IPS DF 6.9 (cell line): ENCODE measurements at regions not wholly inside any gene's neighbourhood (a gene's known extent, or its start where the extent isn't known, plus 50 kb on each side); places are given as distances from the start of the nearest gene placed in this dataset.

ENCODE experiments used
- DNase-seq: peaks from one replicate; pipeline ENCODE4 v3.0.0-alpha.2; 2013; ENCODE audit warnings: low read depth, low spot score
- H3K27ac ChIP-seq: one replicate; pipeline ENCODE4 v1.5.1; 2013; ENCODE audit warnings: low read length, control low read depth
- H3K27me3 ChIP-seq: 2 replicates; pipeline ENCODE4 v1.6.1; 2013; ENCODE audit warnings: mild to moderate bottlenecking, low read length; ENCODE audit not compliant: control insufficient read depth, insufficient read depth
- H3K36me3 ChIP-seq: 2 replicates; pipeline ENCODE4 v1.6.1; 2013; ENCODE audit warnings: low read length; ENCODE audit not compliant: control insufficient read depth, insufficient read depth
- H3K4me1 ChIP-seq: 2 replicates; pipeline ENCODE4 v1.6.1; 2013; ENCODE audit warnings: low read length; ENCODE audit not compliant: control insufficient read depth, insufficient read depth
- H3K4me3 ChIP-seq: 2 replicates; pipeline ENCODE4 v1.5.1; 2013; ENCODE audit warnings: mild to moderate bottlenecking, low read length
- H3K9me3 ChIP-seq: 2 replicates; pipeline ENCODE4 v1.6.1; 2013; ENCODE audit warnings: low read length, inconsistent platforms; ENCODE audit not compliant: control insufficient read depth, insufficient read depth
- WGBS: extraction: QIAGEN DNeasy Blood & Tissue Kit; methylation state at CpG from one replicate; pipeline ENCODE4 v1.1.7; 2013; ENCODE audit warnings: mixed read lengths, missing lambda C conversion rate; ENCODE audit not compliant: insufficient read length, insufficient coverage; 5-methylcytosine and 5-hydroxymethylcytosine counted together

- Histone ChIP-seq H3K36me3 (no peaks in the 10 kb centered on the region), H3K9me3 (no peaks in the 10 kb centered on the region), H3K27me3 (no peaks in the 10 kb centered on the region), H3K4me3 (no peak overlapping the region), H3K27ac (no peak overlapping the region), H3K4me1 (no peaks in the 10 kb centered on the region)
- WGBS, result no CpG with 5 or more reads among the region's 4 CpGs
- no peak for DNase-seq
Observed at GRCh38 chr2:4668381-4668780, 965.0 kb downstream of the DCDC2C start.

GRCh38 chr2:4670331-4670730 is 967.0 kb downstream of the DCDC2C start:
- no CpG with 5 or more reads among the region's 2 CpGs for WGBS
- no peaks in the 10 kb centered on the region for H3K27me3 ChIP-seq
- no peak for DNase-seq
- H3K4me3 ChIP-seq, result no peak overlapping the region
- H3K27ac ChIP-seq, result no peak overlapping the region
- no peaks in the 10 kb centered on the region for H3K4me1 ChIP-seq
- H3K9me3 ChIP-seq, result no peaks in the 10 kb centered on the region
- no peaks in the 10 kb centered on the region; the same call in 1 of the 2 replicates for H3K36me3 ChIP-seq

GRCh38 chr2:4673025-4673489 is 969.7 kb downstream of the DCDC2C start:
- WGBS, result no CpG with 5 or more reads among the region's 13 CpGs
- H3K27me3 ChIP-seq, result no peaks in the 10 kb centered on the region
- no peaks in the 10 kb centered on the region for H3K9me3 ChIP-seq
- no peak for DNase-seq
- H3K27ac ChIP-seq, result no peak overlapping the region
- H3K4me1 ChIP-seq, result no peaks in the 10 kb centered on the region
- H3K36me3 ChIP-seq, result no peaks in the 10 kb centered on the region; the same call in 1 of the 2 replicates
- no peak overlapping the region for H3K4me3 ChIP-seq

GRCh38 chr2:4674007-4674406 is 970.6 kb downstream of the DCDC2C start:
- no CpG with 5 or more reads among the region's 6 CpGs for WGBS
- no peak for DNase-seq
- no peaks in the 10 kb centered on the region for H3K27me3 ChIP-seq
- H3K4me1 ChIP-seq, result no peaks in the 10 kb centered on the region
- H3K27ac ChIP-seq, result no peak overlapping the region
- H3K36me3 ChIP-seq, result no peaks in the 10 kb centered on the region; the same call in 1 of the 2 replicates
- no peak overlapping the region for H3K4me3 ChIP-seq
- no peaks in the 10 kb centered on the region for H3K9me3 ChIP-seq

GRCh38 chr2:4675295-4675694 is 971.9 kb downstream of the DCDC2C start:
- Histone ChIP-seq H3K27ac (no peak overlapping the region), H3K27me3 (no peaks in the 10 kb centered on the region), H3K36me3 (no peaks in the 10 kb centered on the region; the same call in 1 of the 2 replicates), H3K9me3 (no peaks in the 10 kb centered on the region), H3K4me3 (no peak overlapping the region), H3K4me1 (no peaks in the 10 kb centered on the region)
- WGBS, result no CpG with 5 or more reads among the region's 7 CpGs
- no peak for DNase-seq

- WGBS, result 100% methylated on average over 3 of the region's 4 CpGs
Observed at GRCh38 chr2:4678927-4679326, 975.6 kb downstream of the DCDC2C start.

GRCh38 chr2:4679391-4679790 is 976.0 kb downstream of the DCDC2C start:
- Histone ChIP-seq H3K27me3 (no peaks in the 10 kb centered on the region), H3K4me3 (no peak overlapping the region), H3K36me3 (no peaks in the 10 kb centered on the region; the same call in 1 of the 2 replicates), H3K9me3 (no peaks in the 10 kb centered on the region), H3K4me1 (no peaks in the 10 kb centered on the region), H3K27ac (no peak overlapping the region)
- WGBS, result no CpG with 5 or more reads among the region's 5 CpGs
- DNase-seq, result no peak

More at GRCh38 chr2:4678927-4679326, 975.6 kb downstream of the DCDC2C start:
- Histone ChIP-seq H3K4me3 (no peak overlapping the region), H3K36me3 (no peaks in the 10 kb centered on the region; the same call in 1 of the 2 replicates), H3K9me3 (no peaks in the 10 kb centered on the region), H3K4me1 (no peaks in the 10 kb centered on the region), H3K27me3 (no peaks in the 10 kb centered on the region), H3K27ac (no peak overlapping the region)
- peak; percentile 1 for DNase-seq

- Histone ChIP-seq H3K4me1 (no peaks in the 10 kb centered on the region), H3K4me3 (no peak overlapping the region), H3K27me3 (no peaks in the 10 kb centered on the region), H3K36me3 (no peaks in the 10 kb centered on the region), H3K9me3 (no peaks in the 10 kb centered on the region), H3K27ac (no peak overlapping the region)
- no CpG with 5 or more reads among the region's 5 CpGs for WGBS
- DNase-seq, result no peak
Observed at GRCh38 chr2:4684921-4685320, 981.5 kb downstream of the DCDC2C start.

- whole genome bisulfite sequencing, result no CpG with 5 or more reads among the region's 2 CpGs
- no peaks in the 10 kb centered on the region for H3K4me1 ChIP-seq
- no peaks in the 10 kb centered on the region for H3K27me3 ChIP-seq
- no peak for DNase-seq
- H3K4me3 ChIP-seq, result no peak overlapping the region
- no peak overlapping the region for H3K27ac ChIP-seq
- H3K36me3 ChIP-seq, result no peaks in the 10 kb centered on the region
- no peaks in the 10 kb centered on the region for H3K9me3 ChIP-seq
Observed at GRCh38 chr2:4690913-4691312, 987.5 kb downstream of the DCDC2C start.

- Histone ChIP-seq H3K9me3 (no peaks in the 10 kb centered on the region), H3K4me1 (no peaks in the 10 kb centered on the region), H3K36me3 (no peaks in the 10 kb centered on the region), H3K27ac (no peak overlapping the region), H3K27me3 (no peaks in the 10 kb centered on the region), H3K4me3 (no peak overlapping the region)
- no CpG with 5 or more reads among the region's 9 CpGs for WGBS
- DNase-seq, result no peak
Observed at GRCh38 chr2:4693266-4693665, 989.9 kb downstream of the DCDC2C start.

- no CpG with 5 or more reads among the region's 2 CpGs for WGBS
- no peak overlapping the region for H3K4me3 ChIP-seq
- H3K4me1 ChIP-seq, result no peaks in the 10 kb centered on the region
- no peaks in the 10 kb centered on the region for H3K36me3 ChIP-seq
- no peaks in the 10 kb centered on the region for H3K9me3 ChIP-seq
- H3K27me3 ChIP-seq, result no peaks in the 10 kb centered on the region
- H3K27ac ChIP-seq, result no peak overlapping the region
- DNase-seq, result no peak
Observed at GRCh38 chr2:4695281-4695861, 992.0 kb downstream of the DCDC2C start.
